SH-SY5Y (cell line): ENCODE measurements at regions not wholly inside any gene's neighbourhood (a gene's known extent, or its start where the extent isn't known, plus 50 kb on each side); places are given as distances from the start of the nearest gene placed in this dataset.

ENCODE experiments used
- GATA2 ChIP-seq: IDR thresholded peaks from 2 replicates; pipeline ENCODE4 v1.6.1; 2011; ENCODE audit warnings: mild to moderate bottlenecking, low read depth, low read length
- GATA3 ChIP-seq: IDR thresholded peaks from 2 replicates; pipeline ENCODE4 v1.6.1; 2011; ENCODE audit warnings: low read depth, mild to moderate bottlenecking, low read length, moderate library complexity

- no peak for TF ChIP-seq GATA2
- TF ChIP-seq GATA3: no peak
Observed at GRCh38 chr1:62917805-62918204, 133.9 kb downstream of the ATG4C start.
